H9 (cell line): ENCODE measurements at regions not wholly inside any gene's neighbourhood (a gene's known extent, or its start where the extent isn't known, plus 50 kb on each side); places are given as distances from the start of the nearest gene placed in this dataset.

Source experiments
- DNase-seq: peaks from one replicate; pipeline ENCODE4 v3.0.0-alpha.2; 2017
- H2AFZ ChIP-seq: one replicate; pipeline ENCODE4 v1.6.1; 2013; ENCODE audit warnings: mild to moderate bottlenecking, low read length, control low read depth, moderate library complexity
- H2AK5ac ChIP-seq: 2 replicates; pipeline ENCODE4 v1.6.1; 2013; ENCODE audit warnings: low read length, control low read depth, mixed read lengths; ENCODE audit not compliant: insufficient read length
- H2BK120ac ChIP-seq: one replicate; pipeline ENCODE4 v1.6.1; 2013; ENCODE audit warnings: low read depth, mild to moderate bottlenecking, low read length, control low read depth, inconsistent platforms; ENCODE audit not compliant: poor library complexity, severe bottlenecking
- H2BK12ac ChIP-seq: 2 replicates; pipeline ENCODE4 v1.6.1; 2013; ENCODE audit warnings: low read length, control low read depth, mixed read lengths, low read depth; ENCODE audit not compliant: insufficient read length
- H2BK15ac ChIP-seq: 2 replicates; pipeline ENCODE4 v1.6.1; 2013; ENCODE audit warnings: low read depth, low read length, control low read depth
- H2BK20ac ChIP-seq: one replicate; pipeline ENCODE4 v1.6.1; 2013; ENCODE audit warnings: low read depth, mild to moderate bottlenecking, low read length, control low read depth, inconsistent platforms; ENCODE audit not compliant: poor library complexity, severe bottlenecking
- H2BK5ac ChIP-seq: 2 replicates; pipeline ENCODE4 v1.6.1; 2013; ENCODE audit warnings: low read length, control low read depth, mixed read lengths; ENCODE audit not compliant: insufficient read length
- H3K14ac ChIP-seq: 2 replicates; pipeline ENCODE4 v1.6.1; 2013; ENCODE audit warnings: low read length, control low read depth; ENCODE audit not compliant: insufficient read depth
- H3K18ac ChIP-seq: 2 replicates; pipeline ENCODE4 v1.6.1; 2013; ENCODE audit warnings: low read depth, mild to moderate bottlenecking, mixed read lengths, low read length, control low read depth; ENCODE audit not compliant: insufficient read length
- H3K23ac ChIP-seq: 2 replicates; pipeline ENCODE4 v1.6.1; 2013; ENCODE audit warnings: low read length, control low read depth, mixed read lengths, low read depth; ENCODE audit not compliant: insufficient read length
- H3K23me2 ChIP-seq: 2 replicates; pipeline ENCODE4 v1.6.1; 2013; ENCODE audit warnings: low read depth, mild to moderate bottlenecking, mixed read lengths, low read length, control low read depth; ENCODE audit not compliant: insufficient read length, poor library complexity, severe bottlenecking
- H3K27ac ChIP-seq: 2 replicates; pipeline ENCODE4 v1.5.1; 2013; ENCODE audit warnings: low read length, control low read depth, mixed read lengths, low read depth; ENCODE audit not compliant: insufficient read length
- H3K27me3 ChIP-seq: 2 replicates; pipeline ENCODE4 v1.6.1; 2013; ENCODE audit warnings: low read length, control low read depth, inconsistent platforms; ENCODE audit not compliant: insufficient read depth
- H3K4ac ChIP-seq: 2 replicates; pipeline ENCODE4 v1.6.1; 2013; ENCODE audit warnings: low read depth, mild to moderate bottlenecking, control low read depth, inconsistent platforms, low read length, moderate library complexity
- H3K4me1 ChIP-seq: 2 replicates; pipeline ENCODE4 v1.6.1; 2013; ENCODE audit warnings: low read length, control low read depth, inconsistent platforms; ENCODE audit not compliant: insufficient read depth
- H3K4me2 ChIP-seq: 2 replicates; pipeline ENCODE4 v1.6.1; 2013; ENCODE audit warnings: low read length, control low read depth, mixed read lengths; ENCODE audit not compliant: insufficient read length, insufficient read depth
- H3K56ac ChIP-seq: 2 replicates; pipeline ENCODE4 v1.6.1; 2013; ENCODE audit warnings: low read depth, mild to moderate bottlenecking, mixed read lengths, low read length, control low read depth; ENCODE audit not compliant: insufficient read length
- H3K79me1 ChIP-seq: 2 replicates; pipeline ENCODE4 v1.6.1; 2013; ENCODE audit warnings: low read depth, mild to moderate bottlenecking, moderate library complexity, low read length, control low read depth, inconsistent platforms; ENCODE audit not compliant: insufficient read depth, poor library complexity, severe bottlenecking
- H3K79me2 ChIP-seq: 2 replicates; pipeline ENCODE4 v1.6.1; 2013; ENCODE audit warnings: low read length, control low read depth, inconsistent platforms; ENCODE audit not compliant: insufficient read depth
- H3K9ac ChIP-seq: 2 replicates; pipeline ENCODE4 v1.6.1; 2013; ENCODE audit warnings: low read length, control low read depth, mixed read lengths; ENCODE audit not compliant: insufficient read length; ENCODE audit errors: extremely low read depth
- H3K9me3 ChIP-seq: one replicate; pipeline ENCODE4 v1.6.1; 2013; ENCODE audit warnings: low read depth, low read length, inconsistent platforms; ENCODE audit not compliant: control insufficient read depth
- H3T11ph ChIP-seq: one replicate; pipeline ENCODE4 v1.6.1; 2013; ENCODE audit warnings: mild to moderate bottlenecking, low read length, control low read depth, inconsistent platforms
- H4K20me1 ChIP-seq: one replicate; pipeline ENCODE4 v1.6.1; 2013; ENCODE audit not compliant: control insufficient read depth, insufficient read length, insufficient read depth
- H4K5ac ChIP-seq: 2 replicates; pipeline ENCODE4 v1.6.1; 2013; ENCODE audit warnings: low read depth, mild to moderate bottlenecking, mixed read lengths, low read length, control low read depth; ENCODE audit not compliant: insufficient read length
- H4K8ac ChIP-seq: replicated peaks from 2 replicates; pipeline ENCODE4 v1.6.1; 2013; ENCODE audit warnings: low read length, control low read depth, mixed read lengths, low read depth; ENCODE audit not compliant: insufficient read length
- H4K91ac ChIP-seq: 2 replicates; pipeline ENCODE4 v1.6.1; 2013; ENCODE audit warnings: low read depth, mild to moderate bottlenecking, moderate library complexity, mixed read lengths, low read length, control low read depth; ENCODE audit not compliant: insufficient read length
- H3K27ac Mint-ChIP-seq, 3 experiments: 2 replicates in 2 of 3; 3 replicates in 1 of 3; pipeline ENCODE4 v1.8.0; 2020 to 2021; ENCODE audit warnings: mixed read lengths in 3 of 3, mild to moderate bottlenecking in 1 of 3, moderate library complexity in 1 of 3
- H3K27me3 Mint-ChIP-seq: 2 replicates; pipeline ENCODE4 v1.8.0; 2021; ENCODE audit warnings: low read depth, mild to moderate bottlenecking, moderate library complexity, mixed read lengths
- H3K36me3 Mint-ChIP-seq, 3 experiments: 2 replicates in 2 of 3; 3 replicates in 1 of 3; pipeline ENCODE4 v1.8.0; 2020 to 2021; ENCODE audit warnings: low read depth in 3 of 3, mixed read lengths in 3 of 3; ENCODE audit not compliant: insufficient read depth in 1 of 3
- H3K4me1 Mint-ChIP-seq, 2 experiments: 2 replicates each; pipeline ENCODE4 v1.8.0; 2020; ENCODE audit warnings: mixed read lengths in 2 of 2
- H3K4me3 Mint-ChIP-seq, 2 experiments: 2 replicates in 1 of 2; 3 replicates in 1 of 2; pipeline ENCODE4 v1.8.0; 2020 to 2021; ENCODE audit warnings: mild to moderate bottlenecking in 2 of 2, mixed read lengths in 2 of 2, moderate library complexity in 1 of 2
- H3K9me3 Mint-ChIP-seq, 2 experiments: 2 replicates in 1 of 2; 3 replicates in 1 of 2; pipeline ENCODE4 v1.8.0; 2020; ENCODE audit warnings: mild to moderate bottlenecking in 2 of 2, mixed read lengths in 2 of 2, moderate library complexity in 1 of 2
- CTCF ChIP-seq: fragments of 200-600 bp; sonication (generic); conservative IDR thresholded peaks from 3 replicates; pipeline ENCODE4 v1.8.0; 2021; ENCODE audit warnings: antibody characterized with exemption, mild to moderate bottlenecking
- WGBS: extraction: QIAGEN DNeasy Blood & Tissue Kit; methylation state at CpG from one replicate; pipeline ENCODE4 v1.1.7; 2013; ENCODE audit warnings: missing lambda C conversion rate, low lambda C conversion rate, mixed read lengths; ENCODE audit not compliant: insufficient read length; ENCODE audit errors: extremely low coverage; 5-methylcytosine and 5-hydroxymethylcytosine counted together

GRCh38 chr16:73275448-73275847 is 227.5 kb upstream of the ZFHX3 start:
- H3K27ac ChIP-seq = no peak overlapping the region
- DNase-seq = no peak
- peaks cover 0 to 3% of the 10 kb centered on the region in 2 experiments; a peak in 2 of 5 replicates for H3K9me3 Mint-ChIP-seq
- H3K9me3 ChIP-seq = no peaks in the 10 kb centered on the region
- no peaks in the 10 kb centered on the region; the same call in 1 of the 2 replicates for H3K27me3 Mint-ChIP-seq
- H3K4me3 Mint-ChIP-seq = no peak overlapping the region
- H3K9ac ChIP-seq = no peak overlapping the region
- H4K8ac ChIP-seq = no peak overlapping the region
- no peaks in the 10 kb centered on the region for H3K4me1 Mint-ChIP-seq
- no peaks in the 10 kb centered on the region for H3K79me1 ChIP-seq
- no peak overlapping the region for H3K4me2 ChIP-seq
- H4K91ac ChIP-seq = no peak overlapping the region
- no peak overlapping the region for H3K27ac Mint-ChIP-seq
- no peak overlapping the region for H2AK5ac ChIP-seq
- no peak overlapping the region for H3K23ac ChIP-seq
- no peaks in the 10 kb centered on the region for H3K4me1 ChIP-seq
- no CpG with 5 or more reads among the region's 2 CpGs for WGBS
- H2BK15ac ChIP-seq = no peak overlapping the region
- no peak overlapping the region for H3K14ac ChIP-seq
- H2BK12ac ChIP-seq = no peak overlapping the region
- no peak overlapping the region for H2BK5ac ChIP-seq
- H3K23me2 ChIP-seq = no peaks in the 10 kb centered on the region
- no peak overlapping the region for H2BK120ac ChIP-seq
- H3K27me3 ChIP-seq = no peaks in the 10 kb centered on the region
- H3K56ac ChIP-seq = no peak overlapping the region
- H3K4ac ChIP-seq = no peak overlapping the region
- H3K36me3 Mint-ChIP-seq = no peaks in the 10 kb centered on the region
- no peak overlapping the region for H2BK20ac ChIP-seq
- no peak overlapping the region for H4K5ac ChIP-seq
- no peak for TF ChIP-seq CTCF
- H3K18ac ChIP-seq = no peak overlapping the region
- H2AFZ ChIP-seq = no peak overlapping the region
- no peaks in the 10 kb centered on the region for H3K79me2 ChIP-seq
- H4K20me1 ChIP-seq = no peaks in the 10 kb centered on the region
- no peak overlapping the region for H3T11ph ChIP-seq
